T1000 (cell line): ENCODE measurements at regions not wholly inside any gene's neighbourhood (a gene's known extent, or its start where the extent isn't known, plus 50 kb on each side); places are given as distances from the start of the nearest gene placed in this dataset.
"Not testable (repeated sequence)": the region's sequence is repeated elsewhere in the genome, so short reads cannot be mapped to it uniquely, and the experiment has no call there.

Experiments used
- DNase-seq: peaks from one replicate; lab custom pipeline; 2025; ENCODE audit warnings: mixed read lengths; lab: John Stamatoyannopoulos, UW

GRCh38 chr3:95645291-95645690, 1169.1 kb upstream of the EPHA6 start:
- no peak for DNase-seq

GRCh38 chr3:95654570-95655362, 1159.6 kb upstream of the EPHA6 start:
- DNase-seq: no peak

- no peak for DNase-seq
These were observed 1158.9 kb upstream of the EPHA6 start for GRCh38 chr3:95655363-95655986.

- no peak for DNase-seq
These were observed 1143.6 kb upstream of the EPHA6 start for GRCh38 chr3:95670765-95671164.

GRCh38 chr3:95673215-95673614, 1141.2 kb upstream of the EPHA6 start:
- DNase-seq: no peak

- DNase-seq: peak; percentile 16
These were observed 1108.5 kb upstream of the EPHA6 start for GRCh38 chr3:95705786-95706418.

GRCh38 chr3:95707268-95707667, 1107.1 kb upstream of the EPHA6 start:
- no peak for DNase-seq

GRCh38 chr3:95710684-95711083, 1103.7 kb upstream of the EPHA6 start:
- DNase-seq: no peak

- no peak for DNase-seq
These were observed 1102.6 kb upstream of the EPHA6 start for GRCh38 chr3:95711789-95712188.

GRCh38 chr3:95715128-95715527, 1099.3 kb upstream of the EPHA6 start:
- no peak for DNase-seq

GRCh38 chr3:95717048-95717447, 1097.3 kb upstream of the EPHA6 start:
- no peak for DNase-seq

- no peak for DNase-seq
These were observed 1096.2 kb upstream of the EPHA6 start for GRCh38 chr3:95718168-95718567.

GRCh38 chr3:95719481-95719880, 1094.9 kb upstream of the EPHA6 start:
- DNase-seq: no peak

- DNase-seq: no peak
These were observed 1092.5 kb upstream of the EPHA6 start for GRCh38 chr3:95721938-95722337.

GRCh38 chr3:95725770-95726169, 1088.6 kb upstream of the EPHA6 start:
- no peak for DNase-seq

- no peak for DNase-seq
These were observed 1082.6 kb upstream of the EPHA6 start for GRCh38 chr3:95731753-95732152.

GRCh38 chr3:95733336-95733735, 1081.1 kb upstream of the EPHA6 start:
- DNase-seq: no peak

GRCh38 chr3:95738045-95738444, 1076.3 kb upstream of the EPHA6 start:
- DNase-seq: no peak

- DNase-seq: not testable (repeated sequence)
These were observed 1069.5 kb upstream of the EPHA6 start for GRCh38 chr3:95744896-95745295.

- DNase-seq: no peak
These were observed 1064.3 kb upstream of the EPHA6 start for GRCh38 chr3:95750097-95750496.

- DNase-seq: no peak
These were observed 1062.9 kb upstream of the EPHA6 start for GRCh38 chr3:95751509-95751908.

- no peak for DNase-seq
These were observed 1062.2 kb upstream of the EPHA6 start for GRCh38 chr3:95752199-95752598.

- no peak for DNase-seq
These were observed 1055.7 kb upstream of the EPHA6 start for GRCh38 chr3:95758707-95759106.
